GM13977 (cell line): ENCODE measurements at regions not wholly inside any gene's neighbourhood (a gene's known extent, or its start where the extent isn't known, plus 50 kb on each side); places are given as distances from the start of the nearest gene placed in this dataset.

Experiments
- DNase-seq: peaks from one replicate; pipeline ENCODE4 v3.0.0; 2012; ENCODE audit warnings: low spot score
- CTCF ChIP-seq: IDR thresholded peaks from 2 replicates; pipeline ENCODE4 v1.5.1; 2012; ENCODE audit warnings: mild to moderate bottlenecking, control low read depth; ENCODE audit not compliant: insufficient read depth; ENCODE audit errors: extremely low read depth, missing control alignments
- in situ Hi-C: fragments of 300-500 bp; cut with MboI; formaldehyde crosslinking; loops from one replicate; pipeline ENCODE4 v1.12.0; 2022; ENCODE audit warnings: low sequenced_read_pairs, low pct_unique_long_range_greater_than_20kb, mixed read lengths, inconsistent platforms; ENCODE audit not compliant: unreplicated experiment

- no peak for DNase-seq
- in situ Hi-C loops: no loop called here
- no peak for TF ChIP-seq CTCF
Observed at GRCh38 chr2:139495851-139496250, 715.7 kb upstream of the NXPH2 start.

GRCh38 chr2:139492131-139492680 lies 712.0 kb upstream of the NXPH2 start:
- DNase-seq: no peak
- in situ Hi-C loops: no loop called here
- no peak for TF ChIP-seq CTCF

DNA sequence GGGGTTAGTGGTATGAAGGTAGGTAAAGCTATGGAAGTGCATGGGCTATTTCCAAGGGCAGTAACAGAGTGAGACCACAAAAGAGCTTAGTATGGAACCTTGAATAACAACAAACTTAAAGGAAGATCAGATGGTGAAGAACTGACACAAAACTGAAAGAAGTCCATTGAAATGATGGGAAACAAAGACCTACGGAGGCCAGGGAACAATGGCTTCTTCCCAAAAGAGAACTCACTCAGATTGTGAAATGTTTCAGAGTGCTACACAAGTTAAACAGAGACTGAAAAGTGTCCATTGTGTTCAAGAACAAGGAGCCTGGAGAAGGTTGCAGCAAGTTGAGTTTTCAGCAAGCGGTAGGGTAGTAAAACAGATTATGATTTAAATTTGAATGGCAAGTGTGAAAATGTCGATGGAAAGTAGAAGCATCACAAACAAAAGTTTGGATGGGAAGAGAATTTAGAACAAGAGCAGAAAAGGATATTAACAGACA lies 700.0 kb upstream of the NXPH2 start:
- no peak for TF ChIP-seq CTCF
- no peak for DNase-seq
- in situ Hi-C loops: no loop called here

DNA sequence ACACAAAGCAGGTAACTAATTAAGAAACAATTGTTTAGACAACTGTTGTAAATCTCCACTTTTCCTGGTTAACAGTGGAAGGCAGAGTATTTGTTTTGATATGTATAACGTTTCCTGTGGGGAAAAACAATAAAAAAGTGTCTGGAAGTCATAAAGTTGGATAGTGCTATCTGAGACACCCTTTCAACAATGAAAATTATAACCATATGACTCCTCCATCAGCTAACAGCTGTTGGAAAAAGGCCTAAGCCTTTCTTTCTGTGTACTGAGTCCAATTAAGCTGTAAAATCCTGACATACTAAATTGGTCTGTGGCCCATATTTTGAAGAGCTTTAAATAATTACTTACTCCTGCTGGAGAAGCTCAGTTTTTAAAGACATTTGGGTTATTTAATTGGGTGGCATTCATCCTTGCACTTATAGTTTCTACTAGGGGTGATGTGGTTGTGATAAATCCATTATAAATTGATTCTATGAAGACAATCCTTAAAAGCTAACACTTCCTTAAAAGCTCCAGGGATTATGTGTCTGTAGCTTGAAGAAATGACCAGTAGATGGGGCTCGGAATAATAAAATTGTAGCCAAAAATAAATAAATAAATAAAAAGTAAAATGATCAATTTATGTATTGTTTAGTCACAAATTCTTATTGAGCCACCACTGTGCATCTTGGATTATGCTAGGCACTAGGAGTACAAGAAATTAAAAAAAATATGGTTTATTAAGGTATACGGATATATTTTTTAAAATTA lies 698.1 kb upstream of the NXPH2 start:
- no peak for TF ChIP-seq CTCF
- DNase-seq: no peak
- in situ Hi-C loops: no loop called here

DNA sequence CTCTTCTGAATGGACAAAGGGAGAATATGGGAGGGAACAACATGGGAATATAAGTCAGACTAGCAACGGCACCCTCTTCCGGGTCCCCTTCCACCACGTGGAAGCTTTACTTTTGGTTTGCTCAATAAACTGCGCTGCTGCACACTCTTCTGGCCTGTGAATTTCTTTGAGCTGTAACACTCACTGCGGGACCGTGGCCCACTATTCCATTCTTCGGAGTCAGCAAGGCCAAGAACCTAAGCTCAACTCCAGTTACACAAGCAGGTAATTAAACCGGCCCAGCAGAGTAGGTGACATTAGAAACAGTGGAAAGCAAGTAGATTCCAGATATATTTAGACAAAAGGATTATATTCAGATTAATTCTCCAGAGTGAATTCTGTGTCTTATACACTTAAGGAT lies 697.4 kb upstream of the NXPH2 start:
- no peak for TF ChIP-seq CTCF
- no peak for DNase-seq
- in situ Hi-C loops: no loop called here

DNA sequence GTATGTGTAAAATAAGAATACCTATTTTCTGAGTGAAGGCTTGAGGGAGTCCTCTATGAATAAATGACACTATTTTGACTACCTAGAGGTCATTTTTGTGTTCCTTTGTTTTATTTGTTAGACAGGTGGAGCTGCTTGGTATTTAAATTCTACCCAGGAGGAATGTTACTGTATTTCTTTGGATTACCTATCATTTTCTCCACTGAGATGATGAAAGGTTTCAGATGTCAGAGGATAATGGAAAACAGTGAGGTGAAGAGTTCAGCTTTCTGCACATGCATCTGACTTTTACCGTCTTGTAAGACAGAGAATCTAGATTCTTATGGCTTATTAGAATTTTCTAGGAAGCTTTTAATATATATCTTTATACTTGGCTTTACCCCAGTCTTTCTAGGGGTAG lies 689.8 kb upstream of the NXPH2 start:
- DNase-seq: no peak
- TF ChIP-seq CTCF: no peak
- in situ Hi-C loops: no loop called here

- in situ Hi-C loops: no loop called here
- DNase-seq: no peak
- no peak for TF ChIP-seq CTCF
Observed at GRCh38 chr2:139465789-139466188, 685.6 kb upstream of the NXPH2 start.
